GM10248 (cell line): ENCODE measurements at regions not wholly inside any gene's neighbourhood (a gene's known extent, or its start where the extent isn't known, plus 50 kb on each side); places are given as distances from the start of the nearest gene placed in this dataset.

Experiments
- CTCF ChIA-PET: fragments of 300-600 bp; sonication (Branson Sonifier 250); formaldehyde crosslinking; extraction: SDS; loops from one replicate; lab custom pipeline; 2021; ENCODE audit warnings: antibody characterized with exemption; lab: Yijun Ruan, JAX
- POLR2A ChIA-PET: fragments of 350-650 bp; sonication (Branson Sonifier 250); formaldehyde crosslinking; extraction: SDS; loops from one replicate; lab custom pipeline; 2020; ENCODE audit warnings: antibody characterized with exemption; lab: Yijun Ruan, JAX
- DNase-seq: peaks from one replicate; pipeline ENCODE4 v3.0.0; 2012; ENCODE audit errors: extremely low spot score
- CTCF ChIP-seq: IDR thresholded peaks from 2 replicates; pipeline ENCODE4 v1.5.1; 2012; ENCODE audit warnings: mild to moderate bottlenecking, low read depth; ENCODE audit errors: extremely low read depth, missing control alignments, control extremely low read depth

- no peak for TF ChIP-seq CTCF
- CTCF ChIA-PET: interaction anchor here (1.1 to 1.4 kb wide), 2 partner anchors 9 to 17 kb away, joined by 4 read pairs; no protein-coding TSS in a partner anchor
- POLR2A ChIA-PET: no interaction called here
- no peak for DNase-seq
Measured at GRCh38 chr9:115910959-115911358, 242.6 kb upstream of the PAPPA start.

GRCh38 chr9:115912086-115912485, 241.5 kb upstream of the PAPPA start:
- no peak for DNase-seq
- CTCF ChIA-PET: interaction anchor here (0.6 to 1.0 kb wide), 2 partner anchors 9 to 13 kb away, joined by 3 to 4 read pairs; no protein-coding TSS in a partner anchor
- POLR2A ChIA-PET: no interaction called here
- TF ChIP-seq CTCF: no peak

DNA sequence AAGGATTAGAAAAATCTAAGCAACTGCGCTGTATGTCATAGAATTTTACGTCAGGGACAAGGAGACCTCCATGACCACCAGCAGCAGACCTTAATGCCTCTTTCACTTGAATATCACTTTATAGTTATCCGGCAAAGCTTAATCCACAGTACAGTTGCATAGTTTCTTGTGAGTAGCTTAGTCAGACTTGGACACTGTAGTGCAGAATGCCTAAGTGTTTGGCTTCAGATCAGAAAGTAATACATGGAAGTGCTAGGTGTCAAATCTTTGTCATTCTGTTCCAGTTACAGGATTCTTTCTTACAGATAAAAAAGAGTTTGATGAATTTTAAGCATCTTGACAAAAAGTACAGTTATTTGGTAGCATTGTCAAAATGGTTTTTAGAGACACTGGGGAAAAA, 239.9 kb upstream of the PAPPA start:
- no peak for DNase-seq
- POLR2A ChIA-PET: no interaction called here
- CTCF ChIA-PET: interaction anchor here (1.3 kb wide), 1 partner anchor 12 kb away, joined by 4 read pairs; no protein-coding TSS in a partner anchor
- no peak for TF ChIP-seq CTCF

- POLR2A ChIA-PET: no interaction called here
- TF ChIP-seq CTCF: no peak
Measured at GRCh38 chr9:115914291-115914690, 239.3 kb upstream of the PAPPA start.

GRCh38 chr9:115921301-115921700, 232.3 kb upstream of the PAPPA start:
- TF ChIP-seq CTCF: no peak
- DNase-seq: no peak
- POLR2A ChIA-PET: no interaction called here
- CTCF ChIA-PET: no interaction called here

More at GRCh38 chr9:115914291-115914690, 239.3 kb upstream of the PAPPA start:
- CTCF ChIA-PET: interaction anchor here (1.3 kb wide), 1 partner anchor 11 kb away, joined by 4 read pairs; no protein-coding TSS in a partner anchor
- DNase-seq: no peak

DNA sequence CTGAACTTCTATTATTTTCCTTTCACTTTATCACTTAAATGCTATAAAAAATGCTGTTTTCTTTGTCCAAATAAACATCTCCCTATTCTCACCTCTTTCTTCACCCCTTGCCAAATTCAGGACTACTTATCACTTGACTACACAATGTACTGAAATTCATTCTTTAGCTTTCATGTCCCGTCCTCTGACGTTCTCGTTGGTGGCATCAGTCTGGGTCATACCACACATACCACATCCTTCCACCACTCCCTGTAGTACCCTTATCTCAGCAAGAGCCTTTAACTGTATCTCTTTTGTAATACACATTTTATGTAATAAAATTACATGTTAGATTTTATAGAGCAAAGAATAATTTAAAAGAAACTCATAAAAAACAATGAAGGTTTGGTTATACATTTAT, 231.1 kb upstream of the PAPPA start:
- POLR2A ChIA-PET: no interaction called here

More for the DNA sequence above, 231.1 kb upstream of the PAPPA start:
- no peak for DNase-seq
- no peak for TF ChIP-seq CTCF
- CTCF ChIA-PET: no interaction called here
